NCI-H345 treated with DMSO at 0.1 percent for 48 hours (cell line): ENCODE measurements at regions not wholly inside any gene's neighbourhood (a gene's known extent, or its start where the extent isn't known, plus 50 kb on each side); places are given as distances from the start of the nearest gene placed in this dataset.
"Not testable (repeated sequence)": the region's sequence is repeated elsewhere in the genome, so short reads cannot be mapped to it uniquely, and the experiment has no call there.

Source experiments
- DNase-seq: peaks from one replicate; lab custom pipeline; 2025; ENCODE audit not compliant: unreplicated experiment; lab: John Stamatoyannopoulos, UW

GRCh38 chr3:106338582-106339214 lies 469.9 kb upstream of the CBLB start:
- DNase-seq, result no peak

DNA sequence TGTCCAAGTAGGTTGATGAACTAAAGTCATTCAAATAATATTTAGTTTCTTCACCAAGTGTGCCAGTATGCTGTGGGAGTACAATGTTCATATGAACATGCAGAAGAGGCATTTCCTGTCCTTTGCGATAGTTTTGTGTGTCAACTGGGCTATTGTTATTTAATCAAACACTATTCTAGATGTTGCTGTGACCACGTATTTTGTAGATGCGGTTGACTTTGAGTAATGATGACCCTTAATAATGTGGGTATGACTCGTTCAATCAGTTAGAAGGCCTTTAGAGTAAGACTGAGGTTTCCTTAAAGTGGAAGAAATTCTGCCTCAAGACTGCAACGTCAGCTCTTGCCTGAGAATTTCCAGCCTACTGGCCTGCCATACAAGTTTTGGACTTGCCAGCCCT lies 470.7 kb upstream of the CBLB start:
- no peak for DNase-seq

DNA sequence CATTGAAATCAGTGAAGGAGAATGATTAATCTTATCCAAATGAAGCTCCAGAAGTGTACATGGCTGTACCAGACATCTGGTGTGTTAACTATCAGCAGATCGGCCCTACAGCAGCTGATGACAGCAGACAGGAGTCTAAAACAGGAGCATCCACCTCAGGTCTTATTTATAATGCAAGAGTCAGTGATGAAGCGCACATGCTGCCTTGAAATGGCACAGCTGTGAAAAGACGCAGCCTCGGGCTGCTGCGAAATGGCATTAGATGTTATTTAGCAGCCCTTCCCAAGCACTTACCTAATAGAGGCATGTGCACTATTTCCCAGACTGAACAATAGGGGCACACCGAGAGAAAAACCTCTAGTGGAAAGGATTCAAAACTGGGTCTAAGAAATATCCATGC lies 472.3 kb upstream of the CBLB start:
- DNase-seq, result no peak

DNA sequence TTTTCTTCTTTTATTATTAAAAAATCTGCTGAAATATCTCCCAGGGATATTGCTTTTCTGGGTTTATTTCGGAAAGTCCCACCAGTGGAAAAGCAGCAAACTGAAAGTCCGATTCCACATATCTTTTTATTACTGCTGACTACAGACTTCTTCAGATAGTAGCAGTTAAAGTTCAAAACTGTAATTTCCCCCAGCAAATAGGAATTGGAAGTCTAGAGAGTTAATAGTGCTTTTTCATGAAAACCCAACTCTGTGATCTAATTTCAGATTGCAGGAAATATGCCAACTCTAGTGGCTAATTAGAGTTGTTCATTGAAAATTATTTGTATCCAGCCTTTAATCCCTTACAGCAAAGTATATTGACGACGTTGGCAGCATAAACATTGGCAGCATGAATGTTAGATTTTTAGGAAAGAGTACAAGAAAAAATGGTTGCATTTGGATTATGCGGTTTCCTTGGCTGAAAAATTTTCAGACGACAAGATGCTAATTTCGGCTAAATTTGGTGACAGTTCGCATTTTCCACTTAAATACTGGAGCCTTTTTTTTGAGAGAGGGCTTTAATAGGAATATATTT lies 472.9 kb upstream of the CBLB start:
- DNase-seq, result no peak

DNA sequence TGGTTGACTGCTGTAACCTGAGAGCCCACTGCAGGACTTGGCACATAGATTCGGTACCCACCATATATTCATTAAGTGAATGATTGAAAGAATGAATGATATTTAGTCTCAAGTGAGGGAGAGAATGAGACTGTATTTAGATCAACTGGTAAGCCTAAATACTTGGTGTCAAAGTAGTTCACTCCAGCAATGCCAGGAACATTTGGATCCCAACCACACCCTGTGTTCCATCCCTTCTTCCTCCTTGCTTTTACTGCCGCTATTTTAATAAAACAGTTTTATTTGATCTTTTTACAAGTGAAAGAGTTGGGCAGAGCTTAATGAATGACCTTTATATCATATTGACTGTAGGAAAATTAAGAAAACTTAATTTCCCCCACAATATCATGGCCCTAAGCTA lies 473.6 kb upstream of the CBLB start:
- no peak for DNase-seq

GRCh38 chr3:106343811-106344210 lies 475.0 kb upstream of the CBLB start:
- no peak for DNase-seq

DNA sequence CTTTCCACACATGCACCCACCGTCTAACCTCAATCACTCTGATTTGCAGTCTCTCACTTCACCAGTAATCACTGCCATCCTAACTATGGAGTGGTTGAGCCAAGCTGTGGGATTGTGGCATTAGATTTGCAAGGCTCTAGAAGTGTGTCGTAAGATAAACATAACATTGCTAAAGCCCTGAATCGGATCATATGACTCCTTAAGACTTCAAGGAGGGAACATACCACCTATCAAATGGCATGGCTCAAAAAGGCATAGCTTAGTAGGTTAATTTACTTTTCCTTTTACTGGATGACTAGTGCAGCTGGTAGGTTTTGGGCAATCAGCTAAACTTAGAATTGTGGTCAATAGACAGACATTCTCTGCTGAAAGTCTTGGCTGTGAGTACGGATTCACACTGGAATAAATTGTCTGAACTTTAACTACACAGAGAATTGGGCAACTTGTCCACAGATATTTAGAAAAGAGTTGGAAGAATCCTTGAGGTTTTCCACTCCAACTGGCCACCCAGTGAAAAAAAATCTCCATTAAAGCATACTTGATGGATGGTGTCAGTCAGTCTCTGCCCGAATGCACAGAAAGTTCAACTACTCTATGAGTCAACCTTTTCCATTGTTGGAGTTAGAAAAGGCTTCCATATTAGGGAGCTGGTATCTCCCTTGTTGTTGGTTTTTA lies 476.7 kb upstream of the CBLB start:
- no peak for DNase-seq

GRCh38 chr3:106347350-106347749 lies 478.5 kb upstream of the CBLB start:
- DNase-seq, result no peak

DNA sequence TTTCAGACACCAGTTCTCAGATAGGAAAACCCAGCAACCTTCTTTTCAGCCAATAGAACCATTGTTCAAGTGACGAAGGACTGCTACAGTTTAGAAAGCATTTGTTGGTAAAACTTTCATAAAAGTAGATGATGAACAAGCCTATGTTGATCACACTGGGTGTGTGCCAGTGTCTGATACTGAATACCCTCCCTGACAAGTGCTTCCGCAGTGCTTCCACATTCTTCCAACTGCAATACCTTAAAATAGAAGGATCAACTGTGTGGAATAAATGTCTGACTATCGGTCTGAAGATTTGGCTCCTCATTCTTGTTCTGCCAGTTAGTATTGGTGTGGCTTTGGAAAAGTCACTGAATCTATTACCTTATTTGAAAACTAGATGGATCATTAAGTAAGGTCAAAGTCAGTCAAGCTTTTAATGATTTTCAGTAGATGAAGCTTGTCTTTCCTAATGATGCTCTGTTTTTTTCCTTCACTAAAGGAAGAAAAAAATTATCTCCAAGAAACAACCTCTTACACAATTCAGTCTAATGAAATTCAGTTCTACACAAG lies 479.4 kb upstream of the CBLB start:
- no peak for DNase-seq

DNA sequence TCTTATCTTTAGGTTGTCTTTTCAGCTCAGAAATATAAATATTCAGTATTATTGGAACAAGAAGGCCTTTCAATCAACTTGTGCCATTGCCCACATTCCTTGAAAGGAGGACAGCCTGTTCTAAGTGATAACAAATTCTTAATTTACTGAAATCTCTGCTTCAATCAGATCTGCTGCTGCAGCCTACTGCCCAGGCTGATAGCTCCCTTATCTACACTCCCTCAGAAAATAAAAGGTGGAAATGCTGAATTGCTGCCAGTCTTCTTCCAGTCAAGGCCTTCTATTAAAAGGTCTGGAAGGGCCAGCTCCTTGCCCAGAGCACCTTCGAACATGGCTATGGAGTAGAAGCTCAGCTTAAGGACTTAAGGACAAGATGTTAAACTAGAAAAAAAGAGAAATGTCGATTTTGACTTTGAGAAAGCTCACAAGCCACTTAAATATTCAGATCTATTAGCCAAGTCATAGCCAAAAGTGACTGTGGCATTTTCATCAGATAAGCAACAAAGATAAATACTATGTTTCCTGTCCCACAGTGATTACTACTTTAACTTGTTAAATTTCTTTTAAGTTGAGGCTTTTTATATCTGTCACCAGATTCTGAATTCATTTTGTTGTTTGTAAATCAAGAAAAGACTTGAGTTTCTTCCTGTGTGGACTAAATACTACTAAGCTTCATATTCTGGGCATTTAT lies 480.5 kb upstream of the CBLB start:
- no peak for DNase-seq

DNA sequence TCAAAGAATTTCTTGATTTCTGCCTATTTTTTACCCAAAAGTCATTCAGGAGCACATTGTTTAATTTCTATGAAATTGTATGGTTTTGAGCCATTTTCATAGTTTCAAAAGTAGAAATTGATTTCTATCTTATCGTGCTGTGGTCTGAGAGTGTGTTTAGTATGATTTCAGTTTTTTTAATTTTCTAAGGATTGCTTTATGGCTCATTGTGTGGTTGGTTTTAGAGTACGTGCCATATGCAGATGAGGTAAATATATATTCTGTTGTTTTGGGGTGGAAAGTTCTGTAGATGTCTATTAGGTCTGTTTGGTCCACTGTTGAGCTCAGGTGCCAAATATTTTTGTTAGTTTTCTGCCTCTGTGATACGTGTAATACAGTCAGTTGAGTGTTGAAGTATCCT lies 487.1 kb upstream of the CBLB start:
- DNase-seq, result no peak

DNA sequence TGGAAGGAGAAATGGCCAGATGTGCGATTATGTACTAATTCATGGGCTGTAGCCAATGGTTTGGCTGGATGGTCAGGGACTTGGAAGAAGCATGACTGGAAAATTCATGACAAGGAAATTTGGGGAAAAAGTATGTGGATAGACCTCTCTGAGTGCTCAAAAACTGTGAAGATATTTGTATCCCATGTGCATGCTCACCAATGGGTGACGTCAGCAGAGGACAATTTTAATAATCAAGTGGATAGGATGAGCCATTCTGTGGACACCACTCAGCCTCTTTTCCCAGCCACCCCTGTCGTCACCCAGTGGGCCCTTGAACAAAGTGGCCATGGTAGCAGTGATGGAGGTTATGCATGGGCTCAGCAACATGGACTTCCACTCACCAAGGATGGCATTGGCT lies 490.9 kb upstream of the CBLB start:
- no peak for DNase-seq

GRCh38 chr3:106360901-106361300 lies 492.1 kb upstream of the CBLB start:
- DNase-seq, result not testable (repeated sequence)

GRCh38 chr3:106364477-106364876 lies 495.7 kb upstream of the CBLB start:
- no peak for DNase-seq

- no peak for DNase-seq
These were observed 496.4 kb upstream of the CBLB start for GRCh38 chr3:106365061-106365691.

- no peak for DNase-seq
These were observed 497.5 kb upstream of the CBLB start for GRCh38 chr3:106366352-106366751.

- DNase-seq, result no peak
These were observed 498.7 kb upstream of the CBLB start for GRCh38 chr3:106367496-106367895.

DNA sequence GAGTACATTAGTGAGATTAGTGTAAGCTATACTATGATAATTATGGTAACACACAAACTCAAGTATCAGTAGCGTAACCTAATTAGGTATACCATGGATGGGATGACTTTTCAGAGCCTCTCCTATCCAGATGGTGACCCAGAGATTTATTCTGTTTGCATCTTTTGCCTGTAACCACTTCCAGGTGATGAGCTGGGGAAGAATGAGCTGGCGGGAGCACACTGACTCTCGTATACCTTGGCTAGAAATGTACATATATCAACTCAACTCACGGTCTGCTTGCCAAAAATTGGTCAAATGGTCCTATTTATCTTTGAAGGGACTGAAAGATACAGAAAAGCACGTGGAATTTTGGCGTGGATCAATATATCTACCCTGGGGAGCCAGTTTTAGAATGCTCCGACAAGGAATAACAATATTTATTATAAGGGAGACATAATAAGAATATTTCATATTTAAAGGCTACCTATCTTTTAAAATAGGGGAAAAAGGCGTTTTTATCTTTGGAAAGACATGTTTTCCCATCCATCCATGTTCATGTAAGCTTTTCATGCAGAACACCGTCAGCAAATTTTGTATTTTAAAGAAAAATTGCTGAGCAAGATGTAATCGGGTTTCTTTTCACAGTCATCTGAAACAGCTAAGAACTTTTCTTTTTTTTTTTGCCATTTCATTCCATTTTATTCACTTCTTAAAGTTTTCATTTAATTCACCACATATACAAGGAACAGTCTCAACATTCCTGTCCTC lies 502.6 kb upstream of the CBLB start:
- no peak for DNase-seq

GRCh38 chr3:106371971-106372805 lies 503.4 kb upstream of the CBLB start:
- no peak for DNase-seq

DNA sequence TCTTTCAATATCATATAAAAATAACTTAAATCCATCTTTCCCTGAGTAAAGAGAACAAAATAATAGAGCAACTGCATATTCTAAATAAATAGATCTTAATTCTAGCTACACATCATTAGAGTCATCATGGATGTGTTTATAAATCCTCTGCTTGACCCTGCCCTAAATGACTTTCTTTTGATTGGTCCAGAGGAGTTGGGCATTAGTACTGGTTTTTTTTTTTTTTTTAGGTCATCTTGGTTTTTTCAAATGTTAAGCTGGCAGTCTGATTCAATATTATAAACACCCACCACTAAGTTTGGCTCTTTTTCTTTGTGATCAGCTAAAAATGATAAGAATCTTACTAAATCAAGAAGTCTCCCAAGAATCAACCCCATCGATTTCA lies 504.0 kb upstream of the CBLB start:
- DNase-seq, result no peak
